C4-2B (cell line): ENCODE measurements at regions not wholly inside any gene's neighbourhood (a gene's known extent, or its start where the extent isn't known, plus 50 kb on each side); places are given as distances from the start of the nearest gene placed in this dataset.

Source experiments
- ZFX ChIP-seq: fragments of 450-650 bp; IDR thresholded peaks from 2 replicates; pipeline ENCODE4 v1.6.1; 2017
- TF ChIP-seq, protein P1 (sequence below): fragments of 450-650 bp; conservative IDR thresholded peaks from 2 replicates; pipeline ENCODE4 v1.5.1; 2017; ENCODE audit warnings: mild to moderate bottlenecking

DNA sequence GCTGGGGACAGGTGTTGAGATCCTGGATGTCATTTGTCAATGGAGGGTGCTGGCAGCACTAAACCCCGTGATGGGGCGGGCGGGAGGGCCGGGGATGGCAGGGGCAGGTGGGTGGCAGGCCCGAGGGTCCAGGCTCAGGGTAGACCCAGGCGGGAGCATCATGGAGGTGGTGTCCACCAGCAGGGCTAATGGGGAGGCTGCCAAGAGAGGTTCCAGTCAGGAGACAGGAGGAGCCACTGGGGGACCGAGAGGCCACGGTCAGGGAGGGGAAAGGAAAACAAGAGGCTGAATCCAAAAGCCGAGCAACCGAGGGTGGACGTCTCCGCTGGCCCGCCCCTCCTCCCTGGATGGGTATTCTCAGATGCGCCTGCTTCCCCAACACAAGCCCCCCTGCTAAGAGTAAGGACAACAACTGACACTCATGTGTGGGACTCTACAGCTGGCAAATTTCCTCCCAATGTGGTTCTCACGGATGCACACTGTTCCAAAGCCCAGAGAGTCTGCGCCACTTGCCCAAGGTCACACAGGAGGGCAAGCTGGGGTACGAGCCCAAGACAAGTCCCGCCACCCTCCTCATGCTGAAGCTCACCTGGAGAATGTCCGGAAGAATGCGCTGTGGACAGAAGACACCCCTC lies 132.0 kb downstream of the CPZ start:
- TF ChIP-seq, protein P1, sequence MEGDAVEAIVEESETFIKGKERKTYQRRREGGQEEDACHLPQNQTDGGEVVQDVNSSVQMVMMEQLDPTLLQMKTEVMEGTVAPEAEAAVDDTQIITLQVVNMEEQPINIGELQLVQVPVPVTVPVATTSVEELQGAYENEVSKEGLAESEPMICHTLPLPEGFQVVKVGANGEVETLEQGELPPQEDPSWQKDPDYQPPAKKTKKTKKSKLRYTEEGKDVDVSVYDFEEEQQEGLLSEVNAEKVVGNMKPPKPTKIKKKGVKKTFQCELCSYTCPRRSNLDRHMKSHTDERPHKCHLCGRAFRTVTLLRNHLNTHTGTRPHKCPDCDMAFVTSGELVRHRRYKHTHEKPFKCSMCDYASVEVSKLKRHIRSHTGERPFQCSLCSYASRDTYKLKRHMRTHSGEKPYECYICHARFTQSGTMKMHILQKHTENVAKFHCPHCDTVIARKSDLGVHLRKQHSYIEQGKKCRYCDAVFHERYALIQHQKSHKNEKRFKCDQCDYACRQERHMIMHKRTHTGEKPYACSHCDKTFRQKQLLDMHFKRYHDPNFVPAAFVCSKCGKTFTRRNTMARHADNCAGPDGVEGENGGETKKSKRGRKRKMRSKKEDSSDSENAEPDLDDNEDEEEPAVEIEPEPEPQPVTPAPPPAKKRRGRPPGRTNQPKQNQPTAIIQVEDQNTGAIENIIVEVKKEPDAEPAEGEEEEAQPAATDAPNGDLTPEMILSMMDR, result no peak
- TF ChIP-seq ZFX, result no peak
